ENCODE measurements at regions not wholly inside any gene's neighbourhood (a gene's known extent, or its start where the extent isn't known, plus 50 kb on each side); places are given as distances from the start of the nearest gene placed in this dataset.

DNA sequence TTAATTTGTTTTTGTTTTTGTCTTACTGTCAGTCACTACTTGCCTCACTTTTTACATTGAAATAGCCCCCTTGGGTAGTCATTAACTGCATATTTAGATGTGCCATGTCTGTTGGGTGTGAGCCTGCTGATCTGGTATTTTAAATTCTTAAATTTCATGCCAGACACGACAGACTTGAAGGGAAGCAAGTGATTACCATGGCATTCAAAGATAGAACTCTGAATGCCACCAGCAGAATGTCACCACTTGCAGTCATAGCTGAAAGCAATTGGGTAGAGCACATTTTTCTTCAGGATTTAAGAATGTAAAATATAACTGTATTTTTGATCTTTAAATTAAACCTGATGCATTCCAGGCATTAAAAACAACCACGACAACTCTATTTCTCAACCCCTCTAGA, 396.5 kb upstream of the ATP10A start:
- TF ChIP-seq POLR2A (IDR thresholded peaks at IDR 0.05; ENCODE audit: extremely low read depth, insufficient read length), result no peak
- no peak for TF ChIP-seq CTCF (IDR thresholded peaks at IDR 0.05; ENCODE audit: low read depth, low read length)
- no peak for TF ChIP-seq MAX (IDR thresholded peaks at IDR 0.05; ENCODE audit: low read depth, low read length)
